VCaP (cell line): ENCODE measurements at regions not wholly inside any gene's neighbourhood (a gene's known extent, or its start where the extent isn't known, plus 50 kb on each side); places are given as distances from the start of the nearest gene placed in this dataset.

Source experiments
- H3K27ac ChIP-seq: fragments of 450-650 bp; 2 replicates; pipeline ENCODE4 v1.5.1; 2017
- TF ChIP-seq, protein P1 (sequence below): fragments of 450-650 bp; conservative IDR thresholded peaks from 2 replicates; pipeline ENCODE4 v1.5.1; 2017; ENCODE audit warnings: mild to moderate bottlenecking, moderate library complexity

DNA sequence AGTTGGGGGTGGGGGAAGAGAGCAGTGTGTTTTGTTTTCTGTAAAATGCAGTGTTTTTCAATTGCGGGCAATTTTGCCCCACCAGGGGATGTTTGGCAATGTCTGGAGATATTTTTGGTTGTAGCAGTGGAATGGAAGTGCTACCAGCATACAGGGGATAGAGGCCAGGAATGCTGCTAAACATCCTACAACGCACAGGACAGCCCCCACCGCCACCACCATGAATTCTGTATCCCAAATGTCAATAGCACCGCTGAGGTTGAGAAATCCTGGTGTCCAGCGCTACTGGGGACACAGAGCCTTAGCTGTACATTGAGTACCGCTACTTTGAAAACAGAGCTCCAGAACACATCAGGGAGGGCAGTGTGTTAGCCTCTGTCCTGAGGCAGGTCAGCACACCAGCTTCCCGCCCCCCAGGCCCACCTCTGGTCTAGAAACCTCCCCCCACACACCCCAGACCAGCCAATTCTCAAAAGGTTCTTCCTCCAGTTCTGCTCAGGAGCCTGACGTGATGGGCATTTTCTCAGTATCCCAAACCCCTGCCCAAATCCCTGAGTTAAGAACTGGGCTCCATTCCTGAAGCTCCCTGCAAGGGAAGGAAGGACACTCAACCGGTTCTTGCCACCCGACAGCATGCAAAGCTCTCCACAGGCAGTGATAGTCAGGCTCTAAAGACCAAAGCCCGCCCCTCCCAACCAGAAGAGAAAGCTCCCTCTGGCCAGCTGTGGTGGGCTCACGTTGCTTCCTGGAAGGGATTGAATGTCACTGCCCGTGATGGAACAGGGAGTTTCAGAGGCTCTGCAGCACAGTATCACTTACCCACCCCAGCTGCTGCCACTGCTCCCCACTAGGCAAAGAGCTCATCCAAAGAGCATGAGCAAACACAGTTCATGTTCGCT lies 321.5 kb upstream of the JARID2 start:
- TF ChIP-seq, protein P1, sequence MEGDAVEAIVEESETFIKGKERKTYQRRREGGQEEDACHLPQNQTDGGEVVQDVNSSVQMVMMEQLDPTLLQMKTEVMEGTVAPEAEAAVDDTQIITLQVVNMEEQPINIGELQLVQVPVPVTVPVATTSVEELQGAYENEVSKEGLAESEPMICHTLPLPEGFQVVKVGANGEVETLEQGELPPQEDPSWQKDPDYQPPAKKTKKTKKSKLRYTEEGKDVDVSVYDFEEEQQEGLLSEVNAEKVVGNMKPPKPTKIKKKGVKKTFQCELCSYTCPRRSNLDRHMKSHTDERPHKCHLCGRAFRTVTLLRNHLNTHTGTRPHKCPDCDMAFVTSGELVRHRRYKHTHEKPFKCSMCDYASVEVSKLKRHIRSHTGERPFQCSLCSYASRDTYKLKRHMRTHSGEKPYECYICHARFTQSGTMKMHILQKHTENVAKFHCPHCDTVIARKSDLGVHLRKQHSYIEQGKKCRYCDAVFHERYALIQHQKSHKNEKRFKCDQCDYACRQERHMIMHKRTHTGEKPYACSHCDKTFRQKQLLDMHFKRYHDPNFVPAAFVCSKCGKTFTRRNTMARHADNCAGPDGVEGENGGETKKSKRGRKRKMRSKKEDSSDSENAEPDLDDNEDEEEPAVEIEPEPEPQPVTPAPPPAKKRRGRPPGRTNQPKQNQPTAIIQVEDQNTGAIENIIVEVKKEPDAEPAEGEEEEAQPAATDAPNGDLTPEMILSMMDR: no peak
- no peak overlapping the region for H3K27ac ChIP-seq

DNA sequence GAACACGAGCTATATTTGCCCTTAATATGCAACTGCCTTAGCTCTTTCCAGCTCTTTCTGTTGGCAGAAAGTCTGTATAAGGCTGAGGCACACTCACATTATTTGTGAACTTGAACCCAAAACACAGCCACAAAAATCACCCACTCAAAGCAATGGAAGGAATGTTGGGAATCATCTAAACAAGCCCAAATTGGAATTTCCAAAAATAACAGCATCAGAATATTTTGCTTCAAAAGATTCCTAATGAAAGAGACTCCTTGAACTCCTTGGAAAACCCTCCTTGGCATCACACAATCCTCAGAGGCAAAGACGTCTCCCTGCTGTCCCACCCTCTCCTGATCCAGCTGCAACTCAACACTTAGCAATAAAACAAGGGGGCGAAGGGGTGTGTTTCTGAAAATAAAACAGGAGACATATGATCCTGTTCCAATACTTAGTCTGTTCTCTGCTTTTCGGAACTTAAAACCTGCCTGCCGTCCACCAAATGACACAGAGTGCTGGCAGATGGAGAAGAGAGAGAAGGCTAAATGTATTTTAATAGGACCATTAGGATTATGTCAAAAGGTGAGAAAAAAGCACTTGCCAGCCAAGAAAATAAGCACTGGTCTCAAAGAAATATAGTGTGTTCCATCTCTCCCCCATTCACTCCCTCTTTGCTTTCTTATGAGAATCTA lies 320.7 kb upstream of the JARID2 start:
- H3K27ac ChIP-seq: no peak overlapping the region
- TF ChIP-seq, protein P1: no peak

DNA sequence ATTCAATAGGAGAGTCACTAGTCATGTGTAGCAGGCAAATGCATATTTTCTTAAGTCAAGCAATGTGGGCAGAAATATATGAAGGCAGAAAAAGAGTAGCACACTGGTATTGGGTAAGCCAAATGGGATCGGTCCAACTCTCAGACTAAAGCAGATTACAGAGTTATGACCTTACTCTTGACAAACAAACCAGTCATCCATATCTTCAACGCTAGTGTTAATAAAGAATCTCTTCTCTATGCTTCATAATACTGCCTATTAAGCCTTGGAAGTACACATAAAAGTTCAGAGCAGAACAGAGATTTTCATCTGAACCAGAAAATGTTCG lies 320.2 kb upstream of the JARID2 start:
- H3K27ac ChIP-seq: no peak overlapping the region
- TF ChIP-seq, protein P1: no peak

DNA sequence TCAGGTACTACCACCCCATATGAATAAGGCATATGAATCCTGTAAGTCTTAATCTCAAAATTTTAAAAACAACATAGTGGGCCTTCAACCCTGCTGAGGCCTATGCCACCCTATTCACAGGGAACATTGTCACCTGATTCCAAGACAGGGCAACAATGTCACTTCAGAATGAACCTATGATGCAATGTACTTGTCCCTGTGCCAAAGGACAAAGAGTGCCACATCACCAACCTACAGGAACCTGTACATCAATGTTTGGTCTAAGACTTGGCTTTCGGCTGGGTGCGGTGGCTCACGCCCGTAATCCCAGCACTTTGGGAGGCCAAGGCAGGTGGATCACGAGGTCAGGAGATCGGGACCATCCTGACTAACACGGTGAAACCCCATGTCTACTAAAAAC lies 318.5 kb upstream of the JARID2 start:
- TF ChIP-seq, protein P1: no peak
- H3K27ac ChIP-seq: no peak overlapping the region

DNA sequence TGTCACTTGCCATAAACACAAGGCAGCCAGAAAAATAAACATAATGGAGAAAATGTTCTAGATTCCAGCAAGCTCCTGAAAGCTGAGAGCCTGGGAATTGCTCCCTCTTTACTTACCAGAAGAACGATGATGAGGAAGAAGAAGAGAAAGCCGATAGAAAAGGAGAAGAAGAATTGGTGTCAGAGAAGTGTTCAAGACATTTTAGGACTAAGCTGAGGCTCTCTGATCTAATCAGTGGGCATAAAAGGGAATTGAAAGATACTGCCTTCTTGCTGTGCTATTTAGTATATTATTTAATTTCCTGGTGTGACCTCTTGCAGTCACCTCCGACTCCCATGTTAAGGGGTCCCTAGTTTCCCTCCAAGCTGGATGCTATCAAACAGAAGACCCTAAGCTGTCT lies 316.6 kb upstream of the JARID2 start:
- TF ChIP-seq, protein P1: no peak
- no peak overlapping the region for H3K27ac ChIP-seq

DNA sequence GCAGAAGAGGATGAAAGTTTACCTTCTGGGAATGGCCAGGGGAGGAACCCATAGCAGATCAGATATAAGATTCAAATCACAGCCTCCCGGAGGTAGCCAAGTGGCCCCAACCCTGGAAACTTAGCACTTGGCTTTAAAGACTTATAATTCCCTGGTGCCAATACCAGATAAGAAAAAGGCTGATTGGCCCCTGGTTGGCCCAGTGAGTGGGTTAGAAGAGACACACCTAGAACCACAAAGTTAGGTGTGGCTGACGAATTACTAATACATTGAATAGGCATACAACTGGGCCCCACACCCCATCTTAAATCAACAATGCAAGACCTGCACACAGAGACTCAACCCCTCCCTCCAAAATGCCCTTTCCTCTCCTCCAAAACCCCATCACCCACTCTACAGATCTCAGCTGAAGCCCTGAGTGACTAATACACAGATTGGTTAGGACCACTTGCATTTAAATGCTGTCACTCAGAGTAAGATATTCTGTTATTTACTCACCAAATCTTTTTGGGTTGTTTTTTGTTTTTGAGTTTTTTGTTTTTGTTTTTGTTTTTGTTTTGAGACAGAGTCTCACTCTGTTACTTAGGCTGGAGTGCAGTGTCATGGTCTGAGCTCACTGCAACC lies 315.4 kb upstream of the JARID2 start:
- no peak overlapping the region for H3K27ac ChIP-seq
- TF ChIP-seq, protein P1: no peak

DNA sequence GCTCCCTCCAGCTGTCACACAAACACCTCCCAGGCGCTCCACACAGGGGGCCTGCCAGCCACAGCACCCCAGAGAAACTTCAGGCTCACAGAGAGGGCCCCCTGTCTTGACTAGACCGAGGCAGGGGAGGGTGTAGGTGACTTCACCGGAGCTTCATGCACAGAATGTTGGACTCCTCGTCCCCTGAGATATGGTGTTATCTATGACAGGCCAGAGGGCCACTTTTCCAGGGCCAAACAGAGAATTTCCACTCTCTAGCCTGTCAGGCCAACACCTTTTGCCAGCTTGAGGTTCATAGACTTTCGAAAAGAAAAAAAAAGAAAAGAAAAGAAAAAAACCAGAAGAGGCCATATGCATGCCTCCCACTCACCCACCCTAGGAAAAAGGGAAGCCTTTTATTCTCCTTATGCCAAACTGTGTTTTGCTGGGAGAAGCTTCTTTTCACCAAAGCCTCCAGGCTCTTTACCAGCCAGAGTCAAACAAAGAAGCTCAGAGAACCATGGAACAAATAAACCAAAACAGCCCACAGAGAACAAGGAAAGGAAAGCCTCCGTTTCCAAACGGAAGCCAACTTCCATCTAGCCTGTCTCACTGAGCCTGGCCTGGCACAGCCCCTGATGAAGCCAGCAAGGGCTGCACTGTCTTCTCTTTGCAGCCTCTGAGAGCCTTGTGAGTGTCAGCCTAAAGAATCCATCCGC lies 313.2 kb upstream of the JARID2 start:
- no peak overlapping the region for H3K27ac ChIP-seq
- TF ChIP-seq, protein P1: no peak
